ENCODE measurements at regions not wholly inside any gene's neighbourhood (a gene's known extent, or its start where the extent isn't known, plus 50 kb on each side); places are given as distances from the start of the nearest gene placed in this dataset.

- FAIRE-seq = peak; percentile 17
- intact Hi-C loops (cut with DNase I) = no loop called here
Measured at GRCh38 chr4:126733301-126733700, 899.5 kb upstream of the INTU start.

DNA sequence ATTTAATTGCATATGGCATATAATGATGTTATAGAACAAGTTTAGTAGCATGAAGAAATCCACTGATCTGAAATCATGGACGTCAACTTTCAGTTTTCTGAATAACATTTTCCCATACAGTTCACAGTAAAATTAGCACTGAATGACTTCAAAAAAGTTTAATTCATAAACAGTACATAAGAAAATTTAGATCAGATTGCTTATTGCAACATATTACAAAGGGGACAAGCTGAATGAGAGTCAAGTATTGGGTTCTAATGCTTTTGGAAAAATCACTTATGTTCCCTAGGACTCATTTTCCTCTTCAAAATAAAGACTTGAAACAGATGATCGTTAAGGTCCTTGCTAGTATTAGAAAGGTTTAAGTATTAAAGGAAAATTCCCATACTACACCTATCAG, 898.3 kb upstream of the INTU start:
- DNase-seq (no peak), FAIRE-seq (no peak)

More at GRCh38 chr4:126733301-126733700, 899.5 kb upstream of the INTU start:
- no peaks in the 10 kb centered on the region for H3K27me3 ChIP-seq (ENCODE audit: control insufficient read depth, insufficient read depth, low read length)
- no peak for DNase-seq
- no peak overlapping the region for H3K9ac ChIP-seq (ENCODE audit: low read length in 3 of 3)
- TF ChIP-seq, protein P1, sequence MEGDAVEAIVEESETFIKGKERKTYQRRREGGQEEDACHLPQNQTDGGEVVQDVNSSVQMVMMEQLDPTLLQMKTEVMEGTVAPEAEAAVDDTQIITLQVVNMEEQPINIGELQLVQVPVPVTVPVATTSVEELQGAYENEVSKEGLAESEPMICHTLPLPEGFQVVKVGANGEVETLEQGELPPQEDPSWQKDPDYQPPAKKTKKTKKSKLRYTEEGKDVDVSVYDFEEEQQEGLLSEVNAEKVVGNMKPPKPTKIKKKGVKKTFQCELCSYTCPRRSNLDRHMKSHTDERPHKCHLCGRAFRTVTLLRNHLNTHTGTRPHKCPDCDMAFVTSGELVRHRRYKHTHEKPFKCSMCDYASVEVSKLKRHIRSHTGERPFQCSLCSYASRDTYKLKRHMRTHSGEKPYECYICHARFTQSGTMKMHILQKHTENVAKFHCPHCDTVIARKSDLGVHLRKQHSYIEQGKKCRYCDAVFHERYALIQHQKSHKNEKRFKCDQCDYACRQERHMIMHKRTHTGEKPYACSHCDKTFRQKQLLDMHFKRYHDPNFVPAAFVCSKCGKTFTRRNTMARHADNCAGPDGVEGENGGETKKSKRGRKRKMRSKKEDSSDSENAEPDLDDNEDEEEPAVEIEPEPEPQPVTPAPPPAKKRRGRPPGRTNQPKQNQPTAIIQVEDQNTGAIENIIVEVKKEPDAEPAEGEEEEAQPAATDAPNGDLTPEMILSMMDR (IDR thresholded peaks at IDR 0.05; ENCODE audit: borderline replicate concordance, extremely low read depth, insufficient read depth) = no peak
- no peak overlapping the region for H3K4me3 ChIP-seq (ENCODE audit: low read length in 3 of 3)
- H3K27ac ChIP-seq (ENCODE audit: low read depth in 2 of 2, low read length in 2 of 2) = no peak overlapping the region
- no peaks in the 10 kb centered on the region for H3K9me3 ChIP-seq (ENCODE audit: control insufficient read depth in 2 of 3, insufficient read depth in 1 of 3, low read length in 3 of 3)
- no peaks in the 10 kb centered on the region for H3K36me3 ChIP-seq (ENCODE audit: control insufficient read depth in 2 of 3, insufficient read depth in 3 of 3, low read length in 3 of 3)
- H3K4me1 ChIP-seq (ENCODE audit: control insufficient read depth in 2 of 3, insufficient read depth in 2 of 3, low read depth in 1 of 3, low read length in 3 of 3) = no peaks in the 10 kb centered on the region

DNA sequence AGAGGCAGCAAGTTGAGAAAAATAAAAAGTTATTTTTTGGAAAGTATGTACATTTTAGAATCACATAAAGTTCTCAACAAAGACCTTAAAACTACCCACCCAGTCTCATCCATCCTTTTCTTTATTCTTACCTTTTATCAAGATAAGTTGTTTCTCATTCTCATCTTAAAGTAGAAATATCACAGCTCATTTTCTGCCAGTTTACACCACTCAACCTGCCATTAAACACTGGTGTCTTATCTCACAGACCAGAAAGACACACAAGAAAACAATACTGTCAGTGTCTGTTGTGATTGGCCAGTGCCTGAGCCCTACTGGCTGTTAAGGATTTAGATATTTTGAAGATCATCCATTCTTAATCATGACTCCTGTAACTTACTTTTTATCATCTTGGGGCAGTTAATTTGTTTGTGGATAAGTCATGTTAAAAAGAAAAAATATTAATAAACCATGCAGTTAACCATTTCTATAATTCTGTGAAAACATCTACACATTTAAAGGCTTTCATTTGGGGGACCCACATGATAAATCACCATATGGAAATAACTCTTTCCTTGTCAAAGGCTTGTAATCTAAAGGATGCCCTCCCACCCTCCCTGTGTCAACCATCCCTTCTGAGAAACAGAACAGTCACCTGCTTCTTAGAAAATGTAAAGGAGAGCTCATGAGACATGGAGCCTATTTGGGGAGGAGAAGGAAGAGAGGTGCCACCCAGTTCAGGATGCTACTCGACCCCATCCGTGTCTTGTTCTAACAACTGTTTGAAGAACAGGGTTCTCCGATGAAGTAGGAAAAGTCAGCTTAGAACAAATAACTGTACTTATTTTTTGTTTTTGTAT, 897.2 kb upstream of the INTU start:
- Histone ChIP-seq H3K36me3 (ENCODE audit: control insufficient read depth in 2 of 3, insufficient read depth in 3 of 3, low read length in 3 of 3) (no peaks in the 10 kb centered on the region), H3K27me3 (ENCODE audit: control insufficient read depth, insufficient read depth, low read length) (no peaks in the 10 kb centered on the region), H3K9ac (ENCODE audit: low read length in 3 of 3) (no peak overlapping the region), H3K4me1 (ENCODE audit: control insufficient read depth in 2 of 3, insufficient read depth in 2 of 3, low read depth in 1 of 3, low read length in 3 of 3) (no peaks in the 10 kb centered on the region), H3K27ac (ENCODE audit: low read depth in 2 of 2, low read length in 2 of 2) (no peak overlapping the region), H3K4me3 (ENCODE audit: low read length in 3 of 3) (no peak overlapping the region), H3K9me3 (ENCODE audit: control insufficient read depth in 2 of 3, insufficient read depth in 1 of 3, low read length in 3 of 3) (no peaks in the 10 kb centered on the region)
- DNase-seq (no peak), FAIRE-seq (no peak)
- TF ChIP-seq, protein P1 (IDR thresholded peaks at IDR 0.05; ENCODE audit: borderline replicate concordance, extremely low read depth, insufficient read depth) = no peak
- intact Hi-C loops (cut with DNase I) = no loop called here

More for the DNA sequence above, 898.3 kb upstream of the INTU start:
- no peaks in the 10 kb centered on the region for H3K9me3 ChIP-seq (ENCODE audit: control insufficient read depth in 2 of 3, insufficient read depth in 1 of 3, low read length in 3 of 3)
- TF ChIP-seq, protein P1 (IDR thresholded peaks at IDR 0.05; ENCODE audit: borderline replicate concordance, extremely low read depth, insufficient read depth) = no peak
- no peak overlapping the region for H3K4me3 ChIP-seq (ENCODE audit: low read length in 3 of 3)
- no peaks in the 10 kb centered on the region for H3K4me1 ChIP-seq (ENCODE audit: control insufficient read depth in 2 of 3, insufficient read depth in 2 of 3, low read depth in 1 of 3, low read length in 3 of 3)
- intact Hi-C loops (cut with DNase I) = no loop called here
- no peak overlapping the region for H3K9ac ChIP-seq (ENCODE audit: low read length in 3 of 3)
- H3K27ac ChIP-seq (ENCODE audit: low read depth in 2 of 2, low read length in 2 of 2) = no peak overlapping the region
- H3K27me3 ChIP-seq (ENCODE audit: control insufficient read depth, insufficient read depth, low read length) = no peaks in the 10 kb centered on the region
- no peaks in the 10 kb centered on the region for H3K36me3 ChIP-seq (ENCODE audit: control insufficient read depth in 2 of 3, insufficient read depth in 3 of 3, low read length in 3 of 3)

Data from kidney (tissue), 13 donors.